HEK293 (cell line): ENCODE measurements at regions not wholly inside any gene's neighbourhood (a gene's known extent, or its start where the extent isn't known, plus 50 kb on each side); places are given as distances from the start of the nearest gene placed in this dataset.

Source experiments
- CTCF ChIP-seq: fragments of 450-650 bp; formaldehyde crosslinking; IDR thresholded peaks from 2 replicates; pipeline ENCODE4 v1.5.1; 2016; ENCODE audit warnings: missing biosample characterization, missing genetic modification characterization
- GLI4 ChIP-seq: fragments of 450-650 bp; formaldehyde crosslinking; IDR thresholded peaks from 2 replicates; pipeline ENCODE4 v1.5.1; 2016; ENCODE audit warnings: missing biosample characterization, missing genetic modification characterization
- HOXD13 ChIP-seq: sonication (generic); formaldehyde crosslinking; IDR thresholded peaks from 2 replicates; pipeline ENCODE4 v1.8.0; 2022; ENCODE audit warnings: missing genetic modification reagents, borderline replicate concordance
- SETDB1 ChIP-seq: IDR thresholded peaks from one replicate; pipeline ENCODE4 v1.6.1; 2017; ENCODE audit warnings: mild to moderate bottlenecking, low read length, moderate library complexity, mixed read lengths; ENCODE audit not compliant: insufficient read length
- YY1 ChIP-seq: fragments of 450-650 bp; formaldehyde crosslinking; IDR thresholded peaks from 2 replicates; pipeline ENCODE4 v1.5.1; 2018; ENCODE audit warnings: missing biosample characterization, missing genetic modification characterization
- ZBTB1 ChIP-seq: fragments of 450-650 bp; formaldehyde crosslinking; IDR thresholded peaks from 2 replicates; pipeline ENCODE4 v1.5.1; 2016; ENCODE audit warnings: missing biosample characterization, missing genetic modification characterization
- ZBTB26 ChIP-seq: fragments of 450-650 bp; formaldehyde crosslinking; optimal IDR thresholded peaks from 2 replicates; pipeline ENCODE3; 2016; ENCODE audit warnings: missing biosample characterization, mild to moderate bottlenecking, missing genetic modification characterization
- ZNF140 ChIP-seq: fragments of 450-650 bp; formaldehyde crosslinking; IDR thresholded peaks from 2 replicates; pipeline ENCODE4 v1.5.1; 2016; ENCODE audit warnings: missing biosample characterization, missing genetic modification characterization
- ZNF155 ChIP-seq: fragments of 450-650 bp; formaldehyde crosslinking; IDR thresholded peaks from 2 replicates; pipeline ENCODE4 v1.5.1; 2016; ENCODE audit warnings: missing biosample characterization, missing genetic modification characterization
- ZNF169 ChIP-seq: fragments of 450-650 bp; formaldehyde crosslinking; IDR thresholded peaks from 2 replicates; pipeline ENCODE4 v1.5.1; 2016; ENCODE audit warnings: missing biosample characterization, missing genetic modification characterization
- ZNF366 ChIP-seq: fragments of 450-650 bp; formaldehyde crosslinking; conservative IDR thresholded peaks from 2 replicates; pipeline ENCODE4 v1.5.1; 2016; ENCODE audit warnings: missing biosample characterization, missing genetic modification characterization
- ZNF521 ChIP-seq: fragments of 450-650 bp; formaldehyde crosslinking; IDR thresholded peaks from 2 replicates; pipeline ENCODE4 v1.5.1; 2017; ENCODE audit warnings: missing biosample characterization, mild to moderate bottlenecking, missing genetic modification characterization
- ZNF768 ChIP-seq: fragments of 450-650 bp; formaldehyde crosslinking; IDR thresholded peaks from 2 replicates; pipeline ENCODE4 v1.5.1; 2018; ENCODE audit warnings: missing biosample characterization, mild to moderate bottlenecking, missing genetic modification characterization

- TF ChIP-seq CTCF (tag by site-specific recombination) (no peak), SETDB1 (no peak), ZNF140 (tag by site-specific recombination) (no peak), GLI4 (tag by site-specific recombination) (no peak), ZBTB1 (tag by site-specific recombination) (no peak), ZNF169 (tag by site-specific recombination) (no peak), YY1 (no peak), ZNF155 (tag by site-specific recombination) (no peak), ZNF768 (tag by site-specific recombination) (no peak), ZBTB26 (tag by site-specific recombination) (no peak), ZNF521 (tag by site-specific recombination) (no peak), HOXD13 (CRISPR knock-in tag) (no peak), ZNF366 (no peak)
Measured at GRCh38 chr10:133003188-133003587, 60.8 kb upstream of the CFAP46 start.
